LNCaP clone FGC (cell line): ENCODE measurements at regions not wholly inside any gene's neighbourhood (a gene's known extent, or its start where the extent isn't known, plus 50 kb on each side); places are given as distances from the start of the nearest gene placed in this dataset.

Source experiments
- DNase-seq: peaks from one replicate; pipeline ENCODE4 v3.0.0-alpha.2; 2011; ENCODE audit warnings: low read depth
- H3K4me3 ChIP-seq: 2 replicates; pipeline ENCODE4 v1.5.1; 2011; ENCODE audit warnings: mild to moderate bottlenecking, low read depth, low read length, control low read depth
- CTCF ChIP-seq: IDR thresholded peaks from 2 replicates; pipeline ENCODE4 v1.5.1; 2012; ENCODE audit warnings: mild to moderate bottlenecking; ENCODE audit not compliant: control insufficient read depth, insufficient read depth; ENCODE audit errors: extremely low read depth

DNA sequence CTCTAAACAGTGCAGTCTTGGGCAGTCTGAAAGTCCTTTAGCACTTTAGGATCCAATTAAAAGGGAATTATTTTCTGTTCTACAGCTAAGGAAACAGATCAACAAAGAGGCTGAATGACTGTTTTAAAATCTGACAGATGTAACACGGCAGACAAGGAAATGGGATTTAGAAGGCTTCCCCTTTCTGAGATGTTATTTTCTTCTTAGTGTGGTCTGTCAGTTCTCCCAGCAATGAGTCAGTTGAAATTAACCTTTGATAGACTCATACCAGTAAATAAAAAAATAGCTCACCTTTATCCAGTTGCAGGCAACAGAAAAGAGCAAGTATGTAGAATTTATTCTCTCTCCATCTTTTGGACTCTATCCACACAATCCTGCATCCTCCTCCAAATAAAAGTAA, 98.1 kb downstream of the NEDD1 start:
- no peak for DNase-seq
- TF ChIP-seq CTCF = no peak
- no peak overlapping the region for H3K4me3 ChIP-seq

- no peak for TF ChIP-seq CTCF
Observed at GRCh38 chr12:97005646-97006045, 98.6 kb downstream of the NEDD1 start.

GRCh38 chr12:97006585-97006984, 99.5 kb downstream of the NEDD1 start:
- no peak overlapping the region for H3K4me3 ChIP-seq
- no peak for DNase-seq
- TF ChIP-seq CTCF = no peak

More at GRCh38 chr12:97005646-97006045, 98.6 kb downstream of the NEDD1 start:
- DNase-seq = no peak
- no peak overlapping the region for H3K4me3 ChIP-seq

GRCh38 chr12:97016163-97016562, 109.1 kb downstream of the NEDD1 start:
- TF ChIP-seq CTCF = no peak
- no peak for DNase-seq
- no peak overlapping the region for H3K4me3 ChIP-seq

DNA sequence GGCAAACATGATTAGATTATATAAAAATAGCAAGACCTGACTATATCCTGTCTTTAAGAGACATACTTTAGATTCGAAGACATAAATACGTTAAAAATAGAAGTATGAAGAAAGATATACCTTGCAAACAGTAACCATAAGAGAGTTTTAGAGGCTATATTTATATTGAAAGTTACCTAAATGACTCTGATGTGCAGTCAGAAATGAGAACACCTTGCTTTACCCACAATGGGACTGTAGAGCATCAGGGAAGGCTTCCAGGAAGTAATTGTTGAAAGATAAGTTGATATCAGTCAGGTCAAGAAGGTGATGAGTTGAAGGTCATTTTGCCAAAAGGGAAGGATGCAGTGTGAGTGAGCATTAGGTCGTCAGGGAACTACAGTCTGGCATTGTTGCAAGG, 110.2 kb downstream of the NEDD1 start:
- no peak for TF ChIP-seq CTCF

GRCh38 chr12:97022536-97023230, 115.6 kb downstream of the NEDD1 start:
- no peak overlapping the region for H3K4me3 ChIP-seq
- DNase-seq = no peak
- no peak for TF ChIP-seq CTCF

More for the DNA sequence above, 110.2 kb downstream of the NEDD1 start:
- DNase-seq = no peak
- H3K4me3 ChIP-seq = no peak overlapping the region

GRCh38 chr12:97024393-97024792, 117.3 kb downstream of the NEDD1 start:
- DNase-seq = no peak
- TF ChIP-seq CTCF = no peak
- H3K4me3 ChIP-seq = no peak overlapping the region
